Bone marrow (tissue), 2 donors: ENCODE measurements at regions not wholly inside any gene's neighbourhood (a gene's known extent, or its start where the extent isn't known, plus 50 kb on each side); places are given as distances from the start of the nearest gene placed in this dataset.

Experiments used
- DNase-seq, 2 donors: peaks; one replicate each; lab custom pipeline; 2025; lab: John Stamatoyannopoulos, UW

GRCh38 chr14:71863766-71864165 is 68.5 kb upstream of the RGS6 start:
- no peak for DNase-seq
